ENCODE measurements at regions not wholly inside any gene's neighbourhood (a gene's known extent, or its start where the extent isn't known, plus 50 kb on each side); places are given as distances from the start of the nearest gene placed in this dataset.

DNA sequence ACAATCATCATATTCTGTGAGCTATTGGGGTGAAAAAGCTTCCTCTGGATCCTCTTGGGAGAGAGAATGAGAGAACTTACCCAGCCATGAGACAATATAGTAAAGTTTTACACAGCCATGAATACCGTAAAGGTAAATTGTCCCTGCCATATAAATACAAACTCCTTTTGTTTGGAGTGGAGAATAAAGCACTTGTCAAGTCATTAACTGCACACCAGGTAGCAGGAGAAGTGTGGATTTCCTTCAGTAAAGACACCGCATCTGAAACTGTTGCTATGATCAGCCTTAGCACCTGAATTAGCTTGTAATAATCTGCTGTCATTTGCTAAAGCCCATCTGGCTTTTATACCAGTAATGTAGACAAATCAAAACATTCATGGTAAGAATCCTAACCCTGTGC, 336.6 kb upstream of the SLCO3A1 start:
- ChIA-PET SMC1A (ENCODE audit: uncharacterized antibody, unreplicated experiment) (no interaction called here), RAD21 (ENCODE audit: unreplicated experiment) (no interaction called here), CTCF (no interaction called here), POLR2A (no interaction called here)
- TF ChIP-seq ZNF24 (IDR thresholded peaks at IDR 0.05), result no peak
- TF ChIP-seq RFX5 (IDR thresholded peaks at IDR 0.05; ENCODE audit: low read depth, low read length), result no peak
- TF ChIP-seq, protein P1, sequence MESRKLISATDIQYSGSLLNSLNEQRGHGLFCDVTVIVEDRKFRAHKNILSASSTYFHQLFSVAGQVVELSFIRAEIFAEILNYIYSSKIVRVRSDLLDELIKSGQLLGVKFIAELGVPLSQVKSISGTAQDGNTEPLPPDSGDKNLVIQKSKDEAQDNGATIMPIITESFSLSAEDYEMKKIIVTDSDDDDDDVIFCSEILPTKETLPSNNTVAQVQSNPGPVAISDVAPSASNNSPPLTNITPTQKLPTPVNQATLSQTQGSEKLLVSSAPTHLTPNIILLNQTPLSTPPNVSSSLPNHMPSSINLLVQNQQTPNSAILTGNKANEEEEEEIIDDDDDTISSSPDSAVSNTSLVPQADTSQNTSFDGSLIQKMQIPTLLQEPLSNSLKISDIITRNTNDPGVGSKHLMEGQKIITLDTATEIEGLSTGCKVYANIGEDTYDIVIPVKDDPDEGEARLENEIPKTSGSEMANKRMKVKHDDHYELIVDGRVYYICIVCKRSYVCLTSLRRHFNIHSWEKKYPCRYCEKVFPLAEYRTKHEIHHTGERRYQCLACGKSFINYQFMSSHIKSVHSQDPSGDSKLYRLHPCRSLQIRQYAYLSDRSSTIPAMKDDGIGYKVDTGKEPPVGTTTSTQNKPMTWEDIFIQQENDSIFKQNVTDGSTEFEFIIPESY (IDR thresholded peaks at IDR 0.05), result no peak
- TF ChIP-seq, protein P2, sequence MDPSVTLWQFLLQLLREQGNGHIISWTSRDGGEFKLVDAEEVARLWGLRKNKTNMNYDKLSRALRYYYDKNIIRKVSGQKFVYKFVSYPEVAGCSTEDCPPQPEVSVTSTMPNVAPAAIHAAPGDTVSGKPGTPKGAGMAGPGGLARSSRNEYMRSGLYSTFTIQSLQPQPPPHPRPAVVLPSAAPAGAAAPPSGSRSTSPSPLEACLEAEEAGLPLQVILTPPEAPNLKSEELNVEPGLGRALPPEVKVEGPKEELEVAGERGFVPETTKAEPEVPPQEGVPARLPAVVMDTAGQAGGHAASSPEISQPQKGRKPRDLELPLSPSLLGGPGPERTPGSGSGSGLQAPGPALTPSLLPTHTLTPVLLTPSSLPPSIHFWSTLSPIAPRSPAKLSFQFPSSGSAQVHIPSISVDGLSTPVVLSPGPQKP (IDR thresholded peaks at IDR 0.05; ENCODE audit: low read depth, low read length), result no peak
- TF ChIP-seq, protein P3, sequence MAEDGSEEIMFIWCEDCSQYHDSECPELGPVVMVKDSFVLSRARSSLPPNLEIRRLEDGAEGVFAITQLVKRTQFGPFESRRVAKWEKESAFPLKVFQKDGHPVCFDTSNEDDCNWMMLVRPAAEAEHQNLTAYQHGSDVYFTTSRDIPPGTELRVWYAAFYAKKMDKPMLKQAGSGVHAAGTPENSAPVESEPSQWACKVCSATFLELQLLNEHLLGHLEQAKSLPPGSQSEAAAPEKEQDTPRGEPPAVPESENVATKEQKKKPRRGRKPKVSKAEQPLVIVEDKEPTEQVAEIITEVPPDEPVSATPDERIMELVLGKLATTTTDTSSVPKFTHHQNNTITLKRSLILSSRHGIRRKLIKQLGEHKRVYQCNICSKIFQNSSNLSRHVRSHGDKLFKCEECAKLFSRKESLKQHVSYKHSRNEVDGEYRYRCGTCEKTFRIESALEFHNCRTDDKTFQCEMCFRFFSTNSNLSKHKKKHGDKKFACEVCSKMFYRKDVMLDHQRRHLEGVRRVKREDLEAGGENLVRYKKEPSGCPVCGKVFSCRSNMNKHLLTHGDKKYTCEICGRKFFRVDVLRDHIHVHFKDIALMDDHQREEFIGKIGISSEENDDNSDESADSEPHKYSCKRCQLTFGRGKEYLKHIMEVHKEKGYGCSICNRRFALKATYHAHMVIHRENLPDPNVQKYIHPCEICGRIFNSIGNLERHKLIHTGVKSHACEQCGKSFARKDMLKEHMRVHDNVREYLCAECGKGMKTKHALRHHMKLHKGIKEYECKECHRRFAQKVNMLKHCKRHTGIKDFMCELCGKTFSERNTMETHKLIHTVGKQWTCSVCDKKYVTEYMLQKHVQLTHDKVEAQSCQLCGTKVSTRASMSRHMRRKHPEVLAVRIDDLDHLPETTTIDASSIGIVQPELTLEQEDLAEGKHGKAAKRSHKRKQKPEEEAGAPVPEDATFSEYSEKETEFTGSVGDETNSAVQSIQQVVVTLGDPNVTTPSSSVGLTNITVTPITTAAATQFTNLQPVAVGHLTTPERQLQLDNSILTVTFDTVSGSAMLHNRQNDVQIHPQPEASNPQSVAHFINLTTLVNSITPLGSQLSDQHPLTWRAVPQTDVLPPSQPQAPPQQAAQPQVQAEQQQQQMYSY (CRISPR knock-in tag; IDR thresholded peaks at IDR 0.05), result no peak
- TF ChIP-seq CREB1 (IDR thresholded peaks at IDR 0.05; ENCODE audit: low read depth), result no peak
- no peak for TF ChIP-seq SIX5 (IDR thresholded peaks at IDR 0.05; ENCODE audit: low read depth, low read length, severe bottlenecking)
- TF ChIP-seq RB1 (IDR thresholded peaks at IDR 0.05; ENCODE audit: borderline replicate concordance), result no peak
- TF ChIP-seq PAX5 (IDR thresholded peaks at IDR 0.05; ENCODE audit: borderline replicate concordance, low read depth, low read length), result no peak
- TF ChIP-seq TBL1XR1 (IDR thresholded peaks at IDR 0.05; ENCODE audit: low read depth, low read length), result no peak
- TF ChIP-seq NR2C2 (IDR thresholded peaks at IDR 0.05; ENCODE audit: borderline replicate concordance, control insufficient read depth, insufficient read length, low read depth), result no peak
- TF ChIP-seq, protein P4, sequence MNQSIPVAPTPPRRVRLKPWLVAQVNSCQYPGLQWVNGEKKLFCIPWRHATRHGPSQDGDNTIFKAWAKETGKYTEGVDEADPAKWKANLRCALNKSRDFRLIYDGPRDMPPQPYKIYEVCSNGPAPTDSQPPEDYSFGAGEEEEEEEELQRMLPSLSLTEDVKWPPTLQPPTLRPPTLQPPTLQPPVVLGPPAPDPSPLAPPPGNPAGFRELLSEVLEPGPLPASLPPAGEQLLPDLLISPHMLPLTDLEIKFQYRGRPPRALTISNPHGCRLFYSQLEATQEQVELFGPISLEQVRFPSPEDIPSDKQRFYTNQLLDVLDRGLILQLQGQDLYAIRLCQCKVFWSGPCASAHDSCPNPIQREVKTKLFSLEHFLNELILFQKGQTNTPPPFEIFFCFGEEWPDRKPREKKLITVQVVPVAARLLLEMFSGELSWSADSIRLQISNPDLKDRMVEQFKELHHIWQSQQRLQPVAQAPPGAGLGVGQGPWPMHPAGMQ (IDR thresholded peaks at IDR 0.05; ENCODE audit: borderline replicate concordance), result no peak
- TF ChIP-seq KLF5 (IDR thresholded peaks at IDR 0.05; ENCODE audit: partially characterized antibody), result no peak
- Histone ChIP-seq H3K36me3 (ENCODE audit: control insufficient read depth in 2 of 2, insufficient read depth in 2 of 2, low read length in 1 of 2) (no peaks in the 10 kb centered on the region), H3K27me3 (replicated peaks in 1 of 2; ENCODE audit: control insufficient read depth in 2 of 2, insufficient read depth in 2 of 2, low read length in 1 of 2) (no peaks in the 10 kb centered on the region; a peak in 2 of 4 replicates), H2AFZ (ENCODE audit: control insufficient read depth, low read depth, low read length) (no peak overlapping the region), H3K79me2 (ENCODE audit: control insufficient read depth, insufficient read depth, low read length) (no peaks in the 10 kb centered on the region), H3K4me1 (ENCODE audit: control insufficient read depth, insufficient read depth, low read length) (no peaks in the 10 kb centered on the region), H4K20me1 (ENCODE audit: control insufficient read depth, insufficient read depth) (no peaks in the 10 kb centered on the region), H3K9ac (ENCODE audit: control insufficient read depth, insufficient read depth, low read length) (no peak overlapping the region), H3K9me3 (replicated peaks; ENCODE audit: control insufficient read depth, insufficient read depth, low read length) (no peaks in the 10 kb centered on the region), H3K27ac (ENCODE audit: control insufficient read depth, insufficient read depth) (no peak overlapping the region), H3K4me2 (ENCODE audit: control insufficient read depth, insufficient read depth) (no peak overlapping the region), H3K4me3 (no peak overlapping the region)
- intact Hi-C loops (cut with micrococcal nuclease; ENCODE audit: unreplicated experiment), result loop anchor here (10.0 kb wide), 1 partner anchor 212 kb away; no protein-coding TSS in a partner anchor
- no TSS peak for BruUV-seq (replicated peaks)
- no peak for FAIRE-seq
- 42% methylated on average over 2 of the region's 2 CpGs for WGBS (ENCODE audit: insufficient coverage, insufficient replicate concordance, low lambda C conversion rate, missing lambda C conversion rate)
- no peak for ATAC-seq
- no peak for DNase-seq (ENCODE audit: low read depth, low spot score)
- in situ Hi-C loops (cut with MboI), result no loop called here
